ENCODE measurements at regions not wholly inside any gene's neighbourhood (a gene's known extent, or its start where the extent isn't known, plus 50 kb on each side); places are given as distances from the start of the nearest gene placed in this dataset.

GRCh38 chr5:54671111-54671531 lies 153.6 kb downstream of the SNX18 start:
- no peak for DNase-seq

- DNase-seq: no peak
Measured at GRCh38 chr5:54670281-54670680, 152.7 kb downstream of the SNX18 start.

- no peak for DNase-seq
Measured at GRCh38 chr5:54669845-54670244, 152.3 kb downstream of the SNX18 start.

- no peak for DNase-seq
Measured at GRCh38 chr5:54669285-54669684, 151.7 kb downstream of the SNX18 start.

GRCh38 chr5:54668096-54668495 lies 150.5 kb downstream of the SNX18 start:
- no peak for DNase-seq

GRCh38 chr5:54667136-54667535 lies 149.6 kb downstream of the SNX18 start:
- DNase-seq: no peak

GRCh38 chr5:54663866-54664265 lies 146.3 kb downstream of the SNX18 start:
- DNase-seq: no peak

- no peak for DNase-seq
Measured at GRCh38 chr5:54661111-54661510, 143.6 kb downstream of the SNX18 start.

GRCh38 chr5:54659700-54660131 lies 142.2 kb downstream of the SNX18 start:
- DNase-seq: no peak

- DNase-seq: no peak
Measured at GRCh38 chr5:54658010-54658409, 140.5 kb downstream of the SNX18 start.

GRCh38 chr5:54656261-54656728 lies 138.7 kb downstream of the SNX18 start:
- no peak for DNase-seq

- DNase-seq: no peak
Measured at GRCh38 chr5:54655761-54656160, 138.2 kb downstream of the SNX18 start.

- no peak for DNase-seq
Measured at GRCh38 chr5:54655266-54655665, 137.7 kb downstream of the SNX18 start.

GRCh38 chr5:54653956-54654614 lies 136.5 kb downstream of the SNX18 start:
- no peak for DNase-seq

- DNase-seq: no peak
Measured at GRCh38 chr5:54651482-54652076, 134.0 kb downstream of the SNX18 start.

GRCh38 chr5:54649041-54649504 lies 131.5 kb downstream of the SNX18 start:
- DNase-seq: no peak

GRCh38 chr5:54646356-54647101 lies 129.0 kb downstream of the SNX18 start:
- DNase-seq: peak; percentile 4 to 63

- no peak for DNase-seq
Measured at GRCh38 chr5:54645882-54646355, 128.4 kb downstream of the SNX18 start.

- DNase-seq: no peak
Measured at GRCh38 chr5:54644226-54644625, 126.7 kb downstream of the SNX18 start.

GRCh38 chr5:54643685-54644106 lies 126.1 kb downstream of the SNX18 start:
- DNase-seq: no peak

GRCh38 chr5:54639621-54640020 lies 122.1 kb downstream of the SNX18 start:
- DNase-seq: no peak

- no peak for DNase-seq
Measured at GRCh38 chr5:54638106-54638505, 120.5 kb downstream of the SNX18 start.

GRCh38 chr5:54637654-54638053 lies 120.1 kb downstream of the SNX18 start:
- DNase-seq: no peak

- DNase-seq: no peak
Measured at GRCh38 chr5:54634089-54634488, 116.5 kb downstream of the SNX18 start.

All from NCI-H2081 (cell line).